ENCODE measurements at regions not wholly inside any gene's neighbourhood (a gene's known extent, or its start where the extent isn't known, plus 50 kb on each side); places are given as distances from the start of the nearest gene placed in this dataset.

GRCh38 chr2:18824915-18825314 is 235.5 kb upstream of the NT5C1B start:
- Histone ChIP-seq H3K23ac (ENCODE audit: low read depth, low read length) (no peak overlapping the region), H3K36me3 (ENCODE audit: control insufficient read depth, insufficient read depth, low read length) (no peaks in the 10 kb centered on the region), H3K27me3 (ENCODE audit: control insufficient read depth, insufficient read depth, low read length) (no peaks in the 10 kb centered on the region), H3K4me2 (ENCODE audit: low read depth, low read length) (no peak overlapping the region), H4K91ac (ENCODE audit: insufficient read depth, low read depth, low read length) (no peak overlapping the region), H2AK9ac (replicated peaks; ENCODE audit: low read depth, low read length, poor library complexity) (no peak overlapping the region), H4K5ac (ENCODE audit: low read depth, low read length) (no peak overlapping the region), H4K20me1 (ENCODE audit: insufficient read depth, low read length) (no peaks in the 10 kb centered on the region), H2BK5ac (ENCODE audit: low read depth, low read length, poor library complexity, severe bottlenecking) (no peak overlapping the region), H2AFZ (replicated peaks; ENCODE audit: low read length, poor library complexity) (no peak overlapping the region), H2BK20ac (ENCODE audit: low read depth, low read length) (no peak overlapping the region), H3K4me3 (ENCODE audit: insufficient read depth, low read depth, low read length) (no peak overlapping the region), H3K9me1 (ENCODE audit: insufficient read depth, low read length) (peaks cover 4% of the 10 kb centered on the region; the same call in 1 of the 2 replicates), H3K79me1 (ENCODE audit: low read depth in 1 of 2, low read length in 2 of 2) (no peaks in the 10 kb centered on the region), H2BK15ac (ENCODE audit: low read depth, low read length) (no peak overlapping the region), H3K14ac (replicated peaks; ENCODE audit: low read depth, low read length) (no peak overlapping the region), H3K56ac (ENCODE audit: extremely low read depth, insufficient read depth, low read length) (no peak overlapping the region), H3K18ac (ENCODE audit: low read depth, low read length) (no peak overlapping the region), H2BK120ac (ENCODE audit: low read depth, low read length) (no peak overlapping the region), H3K9me3 (ENCODE audit: control insufficient read depth, insufficient read depth, low read length) (no peaks in the 10 kb centered on the region), H3K4ac (ENCODE audit: low read depth, low read length) (no peak overlapping the region), H2AK5ac (ENCODE audit: low read depth, low read length) (no peak overlapping the region), H3K9ac (ENCODE audit: low read depth, low read length) (no peak overlapping the region), H3K4me1 (ENCODE audit: control insufficient read depth, insufficient read depth, low read length) (peaks cover 2% of the 10 kb centered on the region; the same call in 1 of the 2 replicates), H3K27ac (ENCODE audit: insufficient read depth, low read length) (no peak overlapping the region), H4K8ac (ENCODE audit: low read depth in 2 of 2, low read length in 2 of 2) (no peak overlapping the region)
- intact Hi-C loops (cut with micrococcal nuclease), result no loop called here
- dilution Hi-C loops (cut with HindIII; ENCODE audit: low sequenced_read_pairs, unreplicated experiment), result no loop called here
- 94% methylated on average over 2 of the region's 2 CpGs; no CpG with 5 or more reads in 1 of the 2 experiments for WGBS, 2 experiments (ENCODE audit: extremely low coverage in 2 of 2, insufficient read length in 1 of 2)
- BruUV-seq (replicated peaks), result no TSS peak
- ATAC-seq (ENCODE audit: low read depth), result no peak
- CTCF ChIA-PET, result interaction anchor here (0.7 kb wide), 1 partner anchor 49 kb away, joined by 3 read pairs; no protein-coding TSS in a partner anchor
- in situ Hi-C loops (cut with MboI; ENCODE audit: low sequenced_read_pairs), result no loop called here
- POLR2A ChIA-PET (ENCODE audit: unreplicated experiment), result no interaction called here
- no peak for DNase-seq
- TF ChIP-seq USF2 (IDR thresholded peaks at IDR 0.05; ENCODE audit: low read depth, low read length) (no peak), RCOR1 (IDR thresholded peaks at IDR 0.05; ENCODE audit: insufficient replicate concordance, low read length) (no peak), RAD21 (IDR thresholded peaks at IDR 0.05; ENCODE audit: low read length) (no peak), POLR2A (IDR thresholded peaks at IDR 0.05; ENCODE audit: low read depth, low read length) (no peak), NFE2L2 (IDR thresholded peaks at IDR 0.05; ENCODE audit: low read depth, low read length) (no peak), ELK1 (IDR thresholded peaks at IDR 0.05; ENCODE audit: borderline replicate concordance, low read depth, low read length) (no peak), RFX5 (IDR thresholded peaks at IDR 0.05; ENCODE audit: low read depth, low read length) (no peak), MAFK (IDR thresholded peaks at IDR 0.05; ENCODE audit: low read depth, low read length) (no peak), SMC3 (IDR thresholded peaks at IDR 0.05; ENCODE audit: low read depth, low read length) (no peak), MAZ (IDR thresholded peaks at IDR 0.05; ENCODE audit: borderline replicate concordance, low read depth, low read length) (no peak), MXI1 (IDR thresholded peaks at IDR 0.05; ENCODE audit: borderline replicate concordance, low read depth, low read length) (no peak), CEBPB (IDR thresholded peaks at IDR 0.05; ENCODE audit: low read depth, low read length) (no peak)

Measured in IMR-90 (cell line).